HCT116 (cell line): ENCODE measurements at regions not wholly inside any gene's neighbourhood (a gene's known extent, or its start where the extent isn't known, plus 50 kb on each side); places are given as distances from the start of the nearest gene placed in this dataset.

Source experiments
- TF ChIP-seq, protein P1 (sequence below), 3 experiments: fragments of 200-600 bp in 1 of 3; sonication (generic) in 1 of 3; IDR thresholded peaks in 2 of 3; conservative IDR thresholded peaks in 1 of 3; 2 replicates each; pipeline ENCODE4 v1.5.1; 2012 to 2017; ENCODE audit warnings: low read depth in 2 of 3, low read length in 2 of 3, antibody characterized with exemption in 1 of 3, borderline replicate concordance in 1 of 3, control low read depth in 1 of 3, mild to moderate bottlenecking in 1 of 3, mixed read lengths in 1 of 3, mixed run types in 1 of 3, moderate library complexity in 1 of 3; ENCODE audit not compliant: insufficient read depth in 1 of 3
- TF ChIP-seq, protein P2 (sequence below): IDR thresholded peaks from 2 replicates; pipeline ENCODE4 v1.6.1; 2012; ENCODE audit warnings: low read depth

DNA sequence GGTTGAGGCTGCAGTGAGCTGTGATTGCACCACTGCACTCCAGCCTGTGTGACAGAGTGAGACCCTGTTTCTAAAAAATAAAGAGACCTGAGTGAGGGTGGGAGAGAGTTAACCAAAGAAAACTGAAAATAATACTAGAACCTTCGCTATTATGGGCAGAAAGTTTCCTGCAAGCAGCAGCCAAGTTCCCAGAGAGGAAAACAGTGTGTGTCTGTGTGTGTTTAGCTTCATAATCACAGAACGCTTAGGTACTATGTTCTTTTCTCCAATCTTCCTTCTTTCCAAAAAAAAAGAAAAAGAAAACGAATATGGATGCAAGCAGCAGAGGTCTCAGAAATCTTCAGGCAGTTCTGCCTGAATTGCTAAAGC lies 170.0 kb downstream of the LY86 start:
- TF ChIP-seq, protein P1, sequence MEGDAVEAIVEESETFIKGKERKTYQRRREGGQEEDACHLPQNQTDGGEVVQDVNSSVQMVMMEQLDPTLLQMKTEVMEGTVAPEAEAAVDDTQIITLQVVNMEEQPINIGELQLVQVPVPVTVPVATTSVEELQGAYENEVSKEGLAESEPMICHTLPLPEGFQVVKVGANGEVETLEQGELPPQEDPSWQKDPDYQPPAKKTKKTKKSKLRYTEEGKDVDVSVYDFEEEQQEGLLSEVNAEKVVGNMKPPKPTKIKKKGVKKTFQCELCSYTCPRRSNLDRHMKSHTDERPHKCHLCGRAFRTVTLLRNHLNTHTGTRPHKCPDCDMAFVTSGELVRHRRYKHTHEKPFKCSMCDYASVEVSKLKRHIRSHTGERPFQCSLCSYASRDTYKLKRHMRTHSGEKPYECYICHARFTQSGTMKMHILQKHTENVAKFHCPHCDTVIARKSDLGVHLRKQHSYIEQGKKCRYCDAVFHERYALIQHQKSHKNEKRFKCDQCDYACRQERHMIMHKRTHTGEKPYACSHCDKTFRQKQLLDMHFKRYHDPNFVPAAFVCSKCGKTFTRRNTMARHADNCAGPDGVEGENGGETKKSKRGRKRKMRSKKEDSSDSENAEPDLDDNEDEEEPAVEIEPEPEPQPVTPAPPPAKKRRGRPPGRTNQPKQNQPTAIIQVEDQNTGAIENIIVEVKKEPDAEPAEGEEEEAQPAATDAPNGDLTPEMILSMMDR (IDR thresholded peaks at IDR 0.05 in 2 of 3, conservative IDR thresholded peaks at IDR 0.05 in 1 of 3; ENCODE audit: borderline replicate concordance in 1 of 3, insufficient read depth in 1 of 3, low read depth in 2 of 3, low read length in 2 of 3), result no peak
- TF ChIP-seq, protein P2, sequence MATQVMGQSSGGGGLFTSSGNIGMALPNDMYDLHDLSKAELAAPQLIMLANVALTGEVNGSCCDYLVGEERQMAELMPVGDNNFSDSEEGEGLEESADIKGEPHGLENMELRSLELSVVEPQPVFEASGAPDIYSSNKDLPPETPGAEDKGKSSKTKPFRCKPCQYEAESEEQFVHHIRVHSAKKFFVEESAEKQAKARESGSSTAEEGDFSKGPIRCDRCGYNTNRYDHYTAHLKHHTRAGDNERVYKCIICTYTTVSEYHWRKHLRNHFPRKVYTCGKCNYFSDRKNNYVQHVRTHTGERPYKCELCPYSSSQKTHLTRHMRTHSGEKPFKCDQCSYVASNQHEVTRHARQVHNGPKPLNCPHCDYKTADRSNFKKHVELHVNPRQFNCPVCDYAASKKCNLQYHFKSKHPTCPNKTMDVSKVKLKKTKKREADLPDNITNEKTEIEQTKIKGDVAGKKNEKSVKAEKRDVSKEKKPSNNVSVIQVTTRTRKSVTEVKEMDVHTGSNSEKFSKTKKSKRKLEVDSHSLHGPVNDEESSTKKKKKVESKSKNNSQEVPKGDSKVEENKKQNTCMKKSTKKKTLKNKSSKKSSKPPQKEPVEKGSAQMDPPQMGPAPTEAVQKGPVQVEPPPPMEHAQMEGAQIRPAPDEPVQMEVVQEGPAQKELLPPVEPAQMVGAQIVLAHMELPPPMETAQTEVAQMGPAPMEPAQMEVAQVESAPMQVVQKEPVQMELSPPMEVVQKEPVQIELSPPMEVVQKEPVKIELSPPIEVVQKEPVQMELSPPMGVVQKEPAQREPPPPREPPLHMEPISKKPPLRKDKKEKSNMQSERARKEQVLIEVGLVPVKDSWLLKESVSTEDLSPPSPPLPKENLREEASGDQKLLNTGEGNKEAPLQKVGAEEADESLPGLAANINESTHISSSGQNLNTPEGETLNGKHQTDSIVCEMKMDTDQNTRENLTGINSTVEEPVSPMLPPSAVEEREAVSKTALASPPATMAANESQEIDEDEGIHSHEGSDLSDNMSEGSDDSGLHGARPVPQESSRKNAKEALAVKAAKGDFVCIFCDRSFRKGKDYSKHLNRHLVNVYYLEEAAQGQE, result no peak
